HG02642 (cell line): ENCODE measurements at regions not wholly inside any gene's neighbourhood (a gene's known extent, or its start where the extent isn't known, plus 50 kb on each side); places are given as distances from the start of the nearest gene placed in this dataset.

Experiments
- ATAC-seq: cut with Tn5 transposase; IDR thresholded peaks from one replicate; pipeline ENCODE4 v1.9.1; 2021; ENCODE audit warnings: mild to moderate bottlenecking; ENCODE audit not compliant: unreplicated experiment, poor library complexity

DNA sequence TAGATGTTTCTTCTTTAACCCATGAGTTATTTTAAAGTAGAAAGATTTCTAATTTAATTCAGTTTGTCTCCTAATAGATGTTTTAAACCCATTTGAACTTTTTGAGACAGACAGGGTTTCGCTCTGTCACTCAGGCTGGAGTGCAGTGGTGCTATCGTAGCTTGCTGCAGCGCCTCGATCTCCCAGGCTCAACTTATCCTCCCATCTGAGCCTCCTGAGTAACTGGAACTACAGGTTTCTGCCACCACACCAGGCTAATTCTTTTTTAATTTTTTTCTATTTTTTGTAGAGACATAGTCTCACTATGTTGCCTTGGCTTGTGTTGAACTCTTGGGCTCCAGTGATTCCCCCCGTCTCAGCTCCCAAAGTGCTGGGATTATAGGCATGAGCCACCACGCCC lies 53.0 kb upstream of the RAB18 start:
- ATAC-seq: no peak

GRCh38 chr10:27450225-27450624 lies 53.9 kb upstream of the RAB18 start:
- no peak for ATAC-seq

GRCh38 chr10:27449571-27449970 lies 54.5 kb upstream of the RAB18 start:
- ATAC-seq: no peak

DNA sequence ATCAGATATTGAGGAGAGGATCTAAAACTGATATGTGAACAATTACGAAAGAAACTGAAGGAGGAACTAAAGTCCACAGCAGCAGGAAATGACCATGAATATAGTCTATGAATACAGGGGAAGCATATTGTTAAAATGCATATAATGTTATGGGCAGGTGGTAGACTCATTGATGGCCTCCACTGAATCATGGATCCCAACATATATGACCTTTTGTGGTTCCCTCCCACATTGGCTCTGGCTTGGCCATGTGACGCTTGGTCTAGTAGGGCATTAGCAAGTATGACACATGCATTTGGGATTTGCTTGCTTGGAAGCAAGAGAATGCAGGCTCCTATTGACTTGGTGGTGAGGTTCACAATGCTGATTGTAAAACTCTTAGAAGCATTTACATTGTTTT lies 55.2 kb upstream of the RAB18 start:
- ATAC-seq: no peak

DNA sequence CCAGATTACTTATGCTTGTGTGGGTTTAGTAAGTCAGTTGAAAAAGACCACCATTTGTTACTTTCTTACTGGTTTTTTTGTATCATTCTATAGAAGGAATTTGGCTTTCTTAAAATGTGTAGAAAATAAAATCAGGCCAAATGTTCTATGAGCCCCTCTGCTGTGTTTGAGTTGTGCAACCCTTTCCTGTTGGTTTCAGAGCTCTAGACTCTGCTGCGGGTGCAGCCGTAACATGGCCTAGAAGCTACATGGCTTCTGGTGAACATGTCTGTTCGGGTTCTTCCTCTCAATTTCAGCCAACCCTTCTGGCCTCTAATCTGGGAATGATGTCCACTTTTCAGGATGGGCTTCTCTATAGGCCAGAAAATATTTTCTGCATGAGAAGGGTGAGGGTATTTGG lies 56.6 kb upstream of the RAB18 start:
- no peak for ATAC-seq

GRCh38 chr10:27446091-27446918 lies 57.8 kb upstream of the RAB18 start:
- ATAC-seq: no peak

- no peak for ATAC-seq
Observed at GRCh38 chr10:27445070-27445469, 59.0 kb upstream of the RAB18 start.

GRCh38 chr10:27440478-27440877 lies 63.6 kb upstream of the RAB18 start:
- ATAC-seq: no peak

DNA sequence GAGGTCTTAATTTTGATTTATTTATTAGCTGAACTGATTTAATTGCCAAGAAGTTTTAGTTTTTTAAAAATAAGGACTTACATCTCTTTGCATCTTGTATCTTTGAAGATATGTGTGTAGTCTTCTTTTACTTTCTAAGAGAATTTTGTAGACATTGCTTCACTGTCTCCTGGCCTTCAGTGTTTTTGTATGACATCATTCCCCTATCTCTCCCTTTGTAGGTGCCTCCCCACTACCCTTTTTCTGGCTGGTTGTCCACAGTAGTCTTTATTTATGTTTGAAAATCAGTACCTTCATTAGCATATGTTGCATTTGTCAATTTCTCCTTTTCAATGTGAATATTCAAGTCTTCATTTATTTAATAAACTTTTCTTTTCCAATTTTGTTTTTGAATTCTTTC lies 64.1 kb upstream of the RAB18 start:
- no peak for ATAC-seq

DNA sequence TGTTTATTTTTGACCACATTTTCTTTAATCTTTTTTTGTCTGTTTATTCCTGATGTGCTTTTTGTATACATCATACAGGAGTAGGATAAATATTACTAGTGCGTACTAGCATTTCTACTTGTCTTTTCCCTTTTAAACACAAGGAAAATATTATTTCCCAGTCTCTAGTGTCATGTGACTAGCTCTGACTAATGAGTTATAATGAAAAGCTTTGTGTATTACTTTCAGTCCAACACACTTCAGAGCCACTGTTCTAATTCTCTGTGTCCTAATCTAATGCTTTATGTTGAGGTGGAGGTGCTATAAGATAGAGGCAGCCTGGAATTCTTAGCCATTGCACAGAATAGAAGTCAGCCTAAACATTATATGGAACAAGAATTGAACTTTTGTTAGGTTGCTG lies 65.0 kb upstream of the RAB18 start:
- no peak for ATAC-seq

DNA sequence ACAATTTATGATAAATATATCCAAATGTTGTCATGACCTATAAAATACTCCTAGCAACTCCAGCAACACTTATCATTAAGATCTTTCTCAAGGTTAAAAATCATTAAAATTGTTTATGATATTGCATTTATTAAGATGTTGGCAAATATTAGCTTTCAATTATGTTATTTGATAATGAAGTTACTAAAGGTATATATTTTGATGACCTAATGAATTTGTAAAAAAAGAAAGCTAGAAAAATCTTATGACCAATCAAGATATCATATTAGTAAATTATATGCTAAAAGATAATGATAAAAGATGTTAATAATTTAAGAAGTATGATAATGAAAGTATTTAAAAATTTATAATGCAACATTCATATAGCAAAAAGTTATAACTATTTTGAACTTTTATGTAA lies 66.3 kb upstream of the RAB18 start:
- ATAC-seq: no peak

- ATAC-seq: no peak
Observed at GRCh38 chr10:27436710-27437109, 67.4 kb upstream of the RAB18 start.

- no peak for ATAC-seq
Observed at GRCh38 chr10:27433976-27434375, 70.1 kb upstream of the RAB18 start.

- ATAC-seq: no peak
Observed at GRCh38 chr10:27426948-27427467, 77.1 kb upstream of the RAB18 start.

DNA sequence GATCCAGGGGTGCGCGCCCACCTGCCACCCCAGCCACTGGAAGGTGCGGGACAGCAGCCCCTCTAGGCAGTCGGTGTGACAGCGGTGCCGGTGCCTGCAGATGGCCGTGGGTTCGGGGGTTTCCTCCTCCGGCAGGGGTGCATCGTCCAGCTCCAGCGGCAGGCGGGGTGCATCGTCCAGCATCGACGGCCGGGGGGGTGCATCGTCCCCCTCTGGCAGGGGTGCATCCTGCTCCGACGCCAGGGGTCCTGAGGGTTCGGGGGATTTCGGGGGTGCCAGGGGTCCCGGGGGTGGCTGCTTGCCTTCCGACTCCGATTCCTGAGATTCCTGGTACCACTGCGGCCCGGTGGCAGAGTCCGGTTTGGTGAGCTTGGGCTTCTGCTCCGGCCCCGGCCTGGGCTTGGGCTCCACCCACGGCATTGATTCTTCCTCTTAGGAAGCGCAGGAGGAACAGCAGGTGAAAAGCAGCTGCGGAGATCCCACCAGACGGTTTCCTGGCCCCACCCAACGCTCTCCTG lies 90.2 kb upstream of the RAB18 start:
- ATAC-seq: no peak

- no peak for ATAC-seq
Observed at GRCh38 chr10:27413387-27413786, 90.7 kb upstream of the RAB18 start.

DNA sequence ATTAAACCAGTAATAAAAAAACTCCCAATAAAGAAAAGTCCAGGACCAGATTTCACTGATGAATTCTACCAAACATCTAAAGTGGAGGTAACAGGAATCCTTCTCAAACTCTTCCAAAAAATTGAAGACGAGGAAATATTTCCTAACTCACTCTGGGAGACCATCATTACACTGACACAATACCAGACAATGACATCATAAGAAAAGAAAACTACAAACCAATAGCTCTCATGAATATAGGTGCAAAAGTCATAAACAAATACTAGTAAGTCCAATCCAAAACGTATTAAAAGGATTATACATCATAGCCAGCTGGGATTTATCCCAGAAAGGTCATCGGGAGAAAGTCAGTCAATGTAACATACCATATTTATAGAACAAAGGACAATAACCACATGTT lies 94.0 kb upstream of the RAB18 start:
- ATAC-seq: no peak

GRCh38 chr10:27407271-27407670 lies 96.8 kb upstream of the RAB18 start:
- ATAC-seq: no peak

DNA sequence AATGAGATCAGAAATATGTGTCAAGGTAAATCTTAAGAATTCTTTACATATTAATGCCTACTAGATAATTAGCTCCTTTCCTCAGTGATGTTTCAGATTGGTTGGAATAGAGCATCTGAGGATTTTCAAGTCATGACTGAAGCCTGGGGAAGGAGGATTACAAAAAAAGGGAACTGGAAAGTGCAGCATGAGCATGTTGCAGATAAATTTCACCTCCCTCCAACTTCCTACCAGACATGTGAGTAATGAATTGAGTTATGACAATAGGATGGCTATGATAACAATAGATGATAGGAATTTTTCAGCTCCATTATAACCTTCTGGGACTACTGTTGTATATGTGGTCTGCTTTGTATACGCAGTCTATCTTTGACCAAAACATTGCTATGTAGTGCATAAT lies 104.2 kb upstream of the RAB18 start:
- no peak for ATAC-seq

DNA sequence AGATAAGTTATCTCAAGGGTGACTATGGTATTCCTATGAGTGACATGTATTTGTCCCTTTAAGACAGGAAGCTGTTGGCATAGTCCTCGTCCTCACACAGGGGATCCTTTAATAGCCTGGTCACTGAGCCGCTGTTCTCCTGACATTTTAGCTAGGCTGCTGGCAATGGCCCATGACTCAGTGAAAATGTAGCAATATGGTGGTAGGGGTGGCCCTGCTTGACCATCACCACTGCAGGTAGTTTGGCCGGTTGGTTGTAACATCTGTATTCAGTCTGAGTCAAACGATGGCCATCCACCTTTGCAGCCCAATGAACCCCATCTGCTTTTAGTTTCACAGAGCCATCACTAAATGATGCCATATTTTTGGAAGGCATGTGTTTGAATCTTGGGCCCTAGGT lies 110.1 kb upstream of the RAB18 start:
- no peak for ATAC-seq

DNA sequence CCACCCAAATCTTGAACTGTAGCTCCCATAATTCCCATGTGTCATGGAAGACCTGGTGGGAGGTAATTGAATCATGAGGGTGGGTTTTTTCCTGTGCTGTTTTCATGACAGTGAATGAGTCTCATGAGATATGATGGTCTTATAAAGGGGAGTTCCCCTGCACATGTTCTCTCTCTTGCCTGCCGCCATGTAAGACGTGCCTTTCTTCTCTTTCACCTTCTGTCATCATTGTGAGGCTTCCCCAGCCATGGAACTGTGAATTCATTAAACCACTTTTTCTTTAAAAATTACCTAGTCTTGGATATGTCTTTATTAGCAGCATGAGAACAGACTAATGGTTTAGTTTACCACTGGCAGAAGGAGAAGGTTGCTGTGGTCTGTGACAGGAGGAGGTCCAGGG lies 111.5 kb upstream of the RAB18 start:
- no peak for ATAC-seq

DNA sequence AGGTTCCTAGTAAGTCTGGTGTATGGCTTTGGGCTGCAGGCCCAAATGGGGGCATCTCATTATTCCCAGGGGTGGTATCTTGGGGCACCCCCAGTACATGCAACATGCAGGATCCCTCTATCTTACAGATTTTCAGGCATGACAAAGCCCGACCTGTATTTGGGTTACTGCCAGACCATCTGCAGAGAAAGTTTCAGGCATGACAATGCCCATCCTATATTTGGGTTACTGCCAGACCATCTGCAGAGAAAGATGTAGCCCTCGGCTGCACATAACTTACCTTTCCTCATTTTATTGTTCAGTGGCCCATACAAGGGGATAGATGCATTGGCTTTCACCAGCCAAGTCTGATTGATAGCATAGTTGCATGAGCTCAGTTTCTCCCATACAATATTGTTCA lies 112.2 kb upstream of the RAB18 start:
- ATAC-seq: no peak
